Gastroesophageal sphincter (tissue), 3 donors: ENCODE measurements at regions not wholly inside any gene's neighbourhood (a gene's known extent, or its start where the extent isn't known, plus 50 kb on each side); places are given as distances from the start of the nearest gene placed in this dataset.

Experiments used
- CTCF ChIP-seq, 4 experiments: fragments of 200-600 bp in 2 of 4; fragments of 450-650 bp in 2 of 4; sonication (generic) in 1 of 4; IDR thresholded peaks; one replicate each; pipeline ENCODE4 v1.5.1; 2017 to 2019; ENCODE audit warnings: antibody characterized with exemption in 4 of 4, mild to moderate bottlenecking in 2 of 4, moderate library complexity in 2 of 4
- POLR2A ChIP-seq, 2 donors: fragments of 450-650 bp; IDR thresholded peaks; one replicate each; pipeline ENCODE4 v1.6.1; 2017; ENCODE audit warnings: antibody characterized with exemption in 2 of 2, mild to moderate bottlenecking in 2 of 2, moderate library complexity in 1 of 2
- POLR2AphosphoS5 ChIP-seq: sonication (generic); formaldehyde crosslinking; IDR thresholded peaks from one replicate; pipeline ENCODE4 v1.6.1; 2017; ENCODE audit warnings: antibody characterized with exemption

DNA sequence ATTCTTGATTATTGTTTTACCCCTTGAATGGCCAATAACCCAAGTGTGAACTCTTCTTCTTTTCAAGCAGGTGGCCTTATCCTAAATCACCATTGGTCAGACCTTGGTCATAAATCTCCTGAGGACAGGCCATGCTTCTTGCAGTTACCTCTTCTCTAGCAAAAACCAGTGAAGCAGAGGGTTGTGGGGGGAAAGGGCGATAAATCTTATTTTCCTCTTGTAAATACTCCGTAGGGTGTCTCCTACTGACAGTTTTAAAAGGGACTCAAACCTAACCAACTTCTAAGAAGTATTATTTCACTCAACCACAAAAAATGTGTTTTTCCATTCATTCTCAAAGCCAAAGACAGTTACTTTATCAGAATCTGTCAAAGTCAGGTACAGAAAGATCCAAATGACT is 168.1 kb upstream of the RMP24 start:
- TF ChIP-seq CTCF (IDR thresholded peaks at IDR 0.05) (no peak), POLR2A (IDR thresholded peaks at IDR 0.05) (no peak), POLR2AphosphoS5 (no peak)
